HG03575 (cell line): ENCODE measurements at regions not wholly inside any gene's neighbourhood (a gene's known extent, or its start where the extent isn't known, plus 50 kb on each side); places are given as distances from the start of the nearest gene placed in this dataset.

Experiments used
- ATAC-seq: cut with Tn5 transposase; IDR thresholded peaks from one replicate; pipeline ENCODE4 v1.9.1; 2021; ENCODE audit not compliant: unreplicated experiment, insufficient number of reproducible peaks, low FRiP score; ENCODE audit errors: extremely low read depth

GRCh38 chr16:85261657-85262557, 149.6 kb upstream of the CIBAR2 start:
- no peak for ATAC-seq

- no peak for ATAC-seq
These were observed 150.4 kb upstream of the CIBAR2 start for GRCh38 chr16:85262558-85263238.

GRCh38 chr16:85263239-85263585, 150.9 kb upstream of the CIBAR2 start:
- no peak for ATAC-seq

- no peak for ATAC-seq
These were observed 152.5 kb upstream of the CIBAR2 start for GRCh38 chr16:85264752-85265151.

GRCh38 chr16:85265161-85265784, 153.0 kb upstream of the CIBAR2 start:
- no peak for ATAC-seq

GRCh38 chr16:85265810-85266209, 153.5 kb upstream of the CIBAR2 start:
- ATAC-seq, result no peak

- ATAC-seq, result no peak
These were observed 154.6 kb upstream of the CIBAR2 start for GRCh38 chr16:85266857-85267256.

- ATAC-seq, result no peak
These were observed 155.2 kb upstream of the CIBAR2 start for GRCh38 chr16:85267414-85267945.

- no peak for ATAC-seq
These were observed 156.9 kb upstream of the CIBAR2 start for GRCh38 chr16:85269165-85269564.

GRCh38 chr16:85270374-85270773, 158.1 kb upstream of the CIBAR2 start:
- no peak for ATAC-seq

GRCh38 chr16:85271198-85271597, 158.9 kb upstream of the CIBAR2 start:
- ATAC-seq, result no peak

GRCh38 chr16:85273293-85273692, 161.0 kb upstream of the CIBAR2 start:
- no peak for ATAC-seq

- no peak for ATAC-seq
These were observed 162.2 kb upstream of the CIBAR2 start for GRCh38 chr16:85274501-85274900.

- no peak for ATAC-seq
These were observed 162.7 kb upstream of the CIBAR2 start for GRCh38 chr16:85274924-85275323.

- ATAC-seq, result no peak
These were observed 163.4 kb upstream of the CIBAR2 start for GRCh38 chr16:85275533-85276249.

- ATAC-seq, result no peak
These were observed 164.0 kb upstream of the CIBAR2 start for GRCh38 chr16:85276258-85276657.

- no peak for ATAC-seq
These were observed 164.4 kb upstream of the CIBAR2 start for GRCh38 chr16:85276721-85277120.

- no peak for ATAC-seq
These were observed 166.6 kb upstream of the CIBAR2 start for GRCh38 chr16:85278839-85279238.

- no peak for ATAC-seq
These were observed 167.1 kb upstream of the CIBAR2 start for GRCh38 chr16:85279402-85279801.
